ENCODE measurements at regions not wholly inside any gene's neighbourhood (a gene's known extent, or its start where the extent isn't known, plus 50 kb on each side); places are given as distances from the start of the nearest gene placed in this dataset.

DNA sequence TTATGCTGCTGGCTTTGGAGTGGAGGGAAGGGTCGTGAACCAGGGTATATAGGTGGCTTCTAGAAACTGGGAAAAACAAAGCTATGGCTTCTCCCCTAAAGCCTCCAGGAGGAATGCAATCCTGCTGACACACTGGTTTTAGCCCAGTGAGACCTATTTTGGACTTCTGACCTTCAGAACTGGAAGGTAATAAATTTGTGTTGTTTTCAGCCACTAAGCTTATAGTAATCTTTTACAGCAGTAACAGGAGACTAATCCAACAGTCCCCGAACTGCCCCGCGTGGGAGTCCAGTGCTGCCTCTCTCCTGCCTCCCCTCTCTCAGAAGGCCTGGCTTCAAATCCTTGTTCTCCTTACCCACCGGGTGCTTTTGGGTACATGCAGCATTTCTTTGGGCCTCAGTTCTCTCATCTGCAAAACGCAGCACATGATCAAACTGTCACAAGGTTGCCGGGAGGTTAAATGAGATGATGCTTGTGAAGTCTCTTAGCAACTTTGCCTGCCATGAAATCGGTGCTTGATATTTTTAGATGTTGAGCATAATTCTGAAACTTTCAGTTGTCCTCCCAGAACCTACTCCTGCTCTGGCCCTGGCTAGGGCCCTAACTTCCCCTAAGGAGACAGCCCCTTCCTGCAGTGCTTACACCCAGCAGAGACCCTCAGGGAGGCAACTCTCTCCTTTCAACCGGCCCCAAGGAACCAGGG lies 127.3 kb upstream of the BOD1 start:
- Histone ChIP-seq H2BK12ac (ENCODE audit: insufficient read length, low read depth, low read length) (no peak overlapping the region), H2BK120ac (ENCODE audit: low read depth, low read length, poor library complexity, severe bottlenecking) (no peak overlapping the region), H3K9ac (ENCODE audit: extremely low read depth, insufficient read length, low read length) (no peak overlapping the region), H4K20me1 (ENCODE audit: control insufficient read depth, insufficient read depth, insufficient read length) (no peaks in the 10 kb centered on the region), H3K18ac (ENCODE audit: insufficient read length, low read depth, low read length) (no peak overlapping the region), H2AK5ac (ENCODE audit: insufficient read length, low read length) (no peak overlapping the region), H2BK5ac (ENCODE audit: insufficient read length, low read length) (no peak overlapping the region), H2BK20ac (ENCODE audit: low read depth, low read length, poor library complexity, severe bottlenecking) (no peak overlapping the region), H3K4me1 (ENCODE audit: insufficient read depth, low read length) (peaks cover 10% of the 10 kb centered on the region; the same call in 1 of the 2 replicates), H3K9me3 (ENCODE audit: control insufficient read depth, low read depth, low read length) (no peaks in the 10 kb centered on the region), H3K27me3 (ENCODE audit: insufficient read depth, low read length) (no peaks in the 10 kb centered on the region), H4K5ac (ENCODE audit: insufficient read length, low read depth, low read length) (no peak overlapping the region), H3K23ac (ENCODE audit: insufficient read length, low read depth, low read length) (no peak overlapping the region), H3K27ac (ENCODE audit: insufficient read length, low read depth, low read length) (no peak overlapping the region), H3K79me1 (ENCODE audit: insufficient read depth, low read depth, low read length, poor library complexity, severe bottlenecking) (no peaks in the 10 kb centered on the region), H3K79me2 (ENCODE audit: insufficient read depth, low read length) (no peaks in the 10 kb centered on the region), H2BK15ac (ENCODE audit: low read depth, low read length) (no peak overlapping the region), H3K23me2 (ENCODE audit: insufficient read length, low read depth, low read length, poor library complexity, severe bottlenecking) (no peaks in the 10 kb centered on the region), H3K14ac (ENCODE audit: insufficient read depth, low read length) (no peak overlapping the region), H2AFZ (ENCODE audit: low read length) (no peak overlapping the region), H4K8ac (replicated peaks; ENCODE audit: insufficient read length, low read depth, low read length) (no peak overlapping the region), H3K56ac (ENCODE audit: insufficient read length, low read depth, low read length) (no peak overlapping the region), H3T11ph (ENCODE audit: low read length) (no peak overlapping the region), H4K91ac (ENCODE audit: insufficient read length, low read depth, low read length) (no peak overlapping the region), H3K4ac (ENCODE audit: low read depth, low read length) (no peak overlapping the region), H3K4me2 (ENCODE audit: insufficient read depth, insufficient read length, low read length) (no peak overlapping the region)
- Mint-ChIP-seq H3K9me3 (no peaks in the 10 kb centered on the region; a peak in 1 of 5 replicates), H3K4me1 (peaks cover 49 to 55% of the 10 kb centered on the region in 2 experiments), H3K27me3 (ENCODE audit: low read depth) (no peaks in the 10 kb centered on the region; the same call in 1 of the 2 replicates), H3K4me3 (no peak overlapping the region), H3K36me3 (ENCODE audit: insufficient read depth in 1 of 3, low read depth in 3 of 3) (peaks cover 0 to 20% (median 4%) of the 10 kb centered on the region in 3 experiments; a peak in 4 of 7 replicates), H3K27ac (peak overlapping the region in 1 of 3 experiments; percentile 11; a peak in 2 of 7 replicates)
- DNase-seq: no peak
- no CpG with 5 or more reads among the region's 9 CpGs for WGBS (ENCODE audit: extremely low coverage, insufficient read length, low lambda C conversion rate)
- TF ChIP-seq, protein P1, sequence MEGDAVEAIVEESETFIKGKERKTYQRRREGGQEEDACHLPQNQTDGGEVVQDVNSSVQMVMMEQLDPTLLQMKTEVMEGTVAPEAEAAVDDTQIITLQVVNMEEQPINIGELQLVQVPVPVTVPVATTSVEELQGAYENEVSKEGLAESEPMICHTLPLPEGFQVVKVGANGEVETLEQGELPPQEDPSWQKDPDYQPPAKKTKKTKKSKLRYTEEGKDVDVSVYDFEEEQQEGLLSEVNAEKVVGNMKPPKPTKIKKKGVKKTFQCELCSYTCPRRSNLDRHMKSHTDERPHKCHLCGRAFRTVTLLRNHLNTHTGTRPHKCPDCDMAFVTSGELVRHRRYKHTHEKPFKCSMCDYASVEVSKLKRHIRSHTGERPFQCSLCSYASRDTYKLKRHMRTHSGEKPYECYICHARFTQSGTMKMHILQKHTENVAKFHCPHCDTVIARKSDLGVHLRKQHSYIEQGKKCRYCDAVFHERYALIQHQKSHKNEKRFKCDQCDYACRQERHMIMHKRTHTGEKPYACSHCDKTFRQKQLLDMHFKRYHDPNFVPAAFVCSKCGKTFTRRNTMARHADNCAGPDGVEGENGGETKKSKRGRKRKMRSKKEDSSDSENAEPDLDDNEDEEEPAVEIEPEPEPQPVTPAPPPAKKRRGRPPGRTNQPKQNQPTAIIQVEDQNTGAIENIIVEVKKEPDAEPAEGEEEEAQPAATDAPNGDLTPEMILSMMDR (conservative IDR thresholded peaks at IDR 0.05): no peak

Measured in H9 (cell line).